Neural progenitor cell (in vitro differentiated cells): ENCODE measurements at regions not wholly inside any gene's neighbourhood (a gene's known extent, or its start where the extent isn't known, plus 50 kb on each side); places are given as distances from the start of the nearest gene placed in this dataset.

ENCODE experiments used
- EZH2 ChIP-seq: fragments of 200-600 bp; sonication (generic); IDR thresholded peaks from 2 replicates; pipeline ENCODE4 v1.6.1; 2017; ENCODE audit warnings: antibody characterized with exemption, mild to moderate bottlenecking, moderate library complexity
- EZH2phosphoT487 ChIP-seq: fragments of 200-600 bp; sonication (generic); IDR thresholded peaks from 2 replicates; pipeline ENCODE4 v1.6.1; 2017; ENCODE audit warnings: antibody characterized with exemption
- TF ChIP-seq, protein P1 (sequence below): fragments of 200-600 bp; sonication (generic); IDR thresholded peaks from 2 replicates; pipeline ENCODE4 v1.5.1; 2017; ENCODE audit warnings: antibody characterized with exemption, mild to moderate bottlenecking

DNA sequence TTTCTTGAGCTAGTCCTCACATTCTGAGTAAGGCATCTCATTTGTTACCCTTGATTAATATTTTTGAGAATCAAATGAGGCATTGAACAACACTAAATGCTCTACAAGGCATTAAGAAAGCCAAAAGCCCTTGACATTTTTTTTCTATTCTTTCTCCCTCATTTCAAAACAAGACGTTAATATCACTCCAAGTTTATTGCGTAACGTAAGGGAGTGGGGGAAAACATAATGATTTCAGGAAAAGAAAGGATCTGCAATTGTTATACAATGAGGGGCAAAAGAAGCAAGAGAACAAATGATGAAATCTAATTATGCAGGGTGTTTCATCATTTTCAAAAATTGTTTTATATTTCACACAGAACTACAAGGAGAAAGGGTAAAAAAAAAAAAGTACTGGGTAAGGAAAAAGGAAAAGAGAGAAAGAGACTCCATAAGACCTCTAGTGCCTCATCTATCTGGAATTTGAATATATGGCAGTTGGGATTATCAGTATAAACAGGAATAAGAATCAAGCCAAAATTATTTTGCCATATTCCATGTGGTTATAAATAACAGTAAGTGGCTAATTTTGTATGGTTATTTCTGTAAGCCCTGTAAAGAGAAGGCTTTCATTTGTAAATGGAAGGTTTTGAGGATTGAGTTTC, 163.0 kb downstream of the ABCA8 start:
- TF ChIP-seq, protein P1, sequence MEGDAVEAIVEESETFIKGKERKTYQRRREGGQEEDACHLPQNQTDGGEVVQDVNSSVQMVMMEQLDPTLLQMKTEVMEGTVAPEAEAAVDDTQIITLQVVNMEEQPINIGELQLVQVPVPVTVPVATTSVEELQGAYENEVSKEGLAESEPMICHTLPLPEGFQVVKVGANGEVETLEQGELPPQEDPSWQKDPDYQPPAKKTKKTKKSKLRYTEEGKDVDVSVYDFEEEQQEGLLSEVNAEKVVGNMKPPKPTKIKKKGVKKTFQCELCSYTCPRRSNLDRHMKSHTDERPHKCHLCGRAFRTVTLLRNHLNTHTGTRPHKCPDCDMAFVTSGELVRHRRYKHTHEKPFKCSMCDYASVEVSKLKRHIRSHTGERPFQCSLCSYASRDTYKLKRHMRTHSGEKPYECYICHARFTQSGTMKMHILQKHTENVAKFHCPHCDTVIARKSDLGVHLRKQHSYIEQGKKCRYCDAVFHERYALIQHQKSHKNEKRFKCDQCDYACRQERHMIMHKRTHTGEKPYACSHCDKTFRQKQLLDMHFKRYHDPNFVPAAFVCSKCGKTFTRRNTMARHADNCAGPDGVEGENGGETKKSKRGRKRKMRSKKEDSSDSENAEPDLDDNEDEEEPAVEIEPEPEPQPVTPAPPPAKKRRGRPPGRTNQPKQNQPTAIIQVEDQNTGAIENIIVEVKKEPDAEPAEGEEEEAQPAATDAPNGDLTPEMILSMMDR, result no peak
- TF ChIP-seq EZH2 (no peak), EZH2phosphoT487 (no peak)
